ENCODE measurements at regions not wholly inside any gene's neighbourhood (a gene's known extent, or its start where the extent isn't known, plus 50 kb on each side); places are given as distances from the start of the nearest gene placed in this dataset.

- no peak overlapping the region for H3K4me3 Mint-ChIP-seq
- DNase-seq (ENCODE audit: low spot score) = no peak
Measured at GRCh38 chr22:48836673-48837340, 990.9 kb downstream of the BRD1 start.

More at GRCh38 chr22:48836673-48837340, 990.9 kb downstream of the BRD1 start:
- Histone ChIP-seq H3K4me1 (ENCODE audit: insufficient read depth) (no peaks in the 10 kb centered on the region), H3F3A (replicated peaks; ENCODE audit: low read depth) (peaks cover 6% of the 10 kb centered on the region; the same call in 1 of the 2 replicates), H3K4me3 (no peak overlapping the region), H3K79me2 (replicated peaks; ENCODE audit: insufficient read depth) (no peaks in the 10 kb centered on the region), H4K20me1 (replicated peaks; ENCODE audit: insufficient read depth) (no peaks in the 10 kb centered on the region), H3K9me2 (ENCODE audit: insufficient read depth) (no peaks in the 10 kb centered on the region), H2AFZ (no peak overlapping the region), H3K36me3 (ENCODE audit: insufficient read depth) (peaks cover 13% of the 10 kb centered on the region), H3K27ac (ENCODE audit: low read depth) (no peak overlapping the region), H3K27me3 (ENCODE audit: insufficient read depth) (no peaks in the 10 kb centered on the region), H3K4me2 (no peak overlapping the region)
- no peak for TF ChIP-seq CREB1 (CRISPR knock-in tag; IDR thresholded peaks at IDR 0.05; ENCODE audit: low read depth)
- no peak for TF ChIP-seq ETS1 (IDR thresholded peaks at IDR 0.05)
- TF ChIP-seq POLR2AphosphoS5 (IDR thresholded peaks at IDR 0.05; ENCODE audit: low read depth) = no peak
- no peak for TF ChIP-seq CTCF (conservative IDR thresholded peaks at IDR 0.05; ENCODE audit: low read depth in 2 of 2)
- TF ChIP-seq EZH2phosphoT487 (IDR thresholded peaks at IDR 0.05; ENCODE audit: unreplicated experiment) = no peak
- TF ChIP-seq ZNF462 (CRISPR knock-in tag; IDR thresholded peaks at IDR 0.05) = no peak
- TF ChIP-seq ZNF114 (CRISPR knock-in tag; IDR thresholded peaks at IDR 0.05) = no peak
- TF ChIP-seq NANOG (IDR thresholded peaks at IDR 0.05; ENCODE audit: borderline replicate concordance) = no peak
- TF ChIP-seq REST (IDR thresholded peaks at IDR 0.05; ENCODE audit: unreplicated experiment) = no peak
- TF ChIP-seq ZNF331 (CRISPR knock-in tag; IDR thresholded peaks at IDR 0.05; ENCODE audit: low read depth) = no peak
- Mint-ChIP-seq H3K36me3 (ENCODE audit: low read depth) (no peaks in the 10 kb centered on the region; the same call in 2 of the 3 replicates), H3K27me3 (ENCODE audit: insufficient read depth, low read depth, poor library complexity) (peaks cover 16% of the 10 kb centered on the region), H3K4me1 (peaks cover 4% of the 10 kb centered on the region; the same call in 2 of the 3 replicates), H3K27ac (no peak overlapping the region), H3K9me3 (peaks cover 21% of the 10 kb centered on the region)
- ATAC-seq = no peak

Data from GM23338 (cell line).